Breast epithelium (tissue), 4 donors: ENCODE measurements at regions not wholly inside any gene's neighbourhood (a gene's known extent, or its start where the extent isn't known, plus 50 kb on each side); places are given as distances from the start of the nearest gene placed in this dataset.

Source experiments
- DNase-seq, 2 donors: peaks; one replicate each; pipeline ENCODE4 v3.0.0-alpha.2; 2019; ENCODE audit warnings: low spot score in 2 of 2
- H3K27ac ChIP-seq, 2 donors: fragments of 200-600 bp; sonication (generic) in 1 of 2; one replicate each; pipeline ENCODE4 v1.5.1; 2016 to 2019; ENCODE audit warnings: mild to moderate bottlenecking in 1 of 2
- H3K27me3 ChIP-seq, 2 donors: fragments of 200-600 bp; sonication (generic) in 1 of 2; one replicate each; pipeline versions ENCODE4 v1.5.1 to v1.6.0; 2017 to 2019; ENCODE audit warnings: control low read depth in 1 of 2, mild to moderate bottlenecking in 1 of 2
- H3K36me3 ChIP-seq: fragments of 200-600 bp; one replicate; pipeline ENCODE4 v1.5.1; 2019
- H3K4me1 ChIP-seq, 2 donors: fragments of 200-600 bp; sonication (generic); one replicate each; pipeline ENCODE4 v1.5.1; 2016 to 2019; ENCODE audit warnings: control low read depth in 1 of 2
- H3K4me3 ChIP-seq, 3 donors: fragments of 200-600 bp; sonication (generic); 1 replicate in 2 of 3; 2 replicates in 1 of 3; pipeline ENCODE4 v1.5.1; 2016 to 2019; ENCODE audit warnings: mild to moderate bottlenecking in 3 of 3, moderate library complexity in 2 of 3
- H3K9me3 ChIP-seq, 2 donors: fragments of 200-600 bp; sonication (generic) in 1 of 2; one replicate each; pipeline ENCODE4 v1.5.1; 2016 to 2019; ENCODE audit warnings: control low read depth in 1 of 2
- POLR2A ChIP-seq: fragments of 450-650 bp; IDR thresholded peaks from one replicate; pipeline ENCODE4 v1.6.1; 2016; ENCODE audit warnings: antibody characterized with exemption, mild to moderate bottlenecking, moderate library complexity
- POLR2AphosphoS5 ChIP-seq, 3 donors: sonication (generic); formaldehyde crosslinking; IDR thresholded peaks; one replicate each; pipeline ENCODE4 v1.6.1; 2017; ENCODE audit warnings: antibody characterized with exemption in 3 of 3
- intact Hi-C: fragments of 100-400 bp; cut with DNase I; formaldehyde crosslinking; loops from one replicate; pipeline ENCODE4 v1.15.1; 2023; ENCODE audit warnings: low total_unique reads
- TF ChIP-seq, protein P1 (sequence below), 3 donors: fragments of 450-650 bp; IDR thresholded peaks; one replicate each; pipeline ENCODE4 v1.5.1; 2016 to 2017; ENCODE audit warnings: antibody characterized with exemption in 3 of 3, mild to moderate bottlenecking in 3 of 3, moderate library complexity in 3 of 3

DNA sequence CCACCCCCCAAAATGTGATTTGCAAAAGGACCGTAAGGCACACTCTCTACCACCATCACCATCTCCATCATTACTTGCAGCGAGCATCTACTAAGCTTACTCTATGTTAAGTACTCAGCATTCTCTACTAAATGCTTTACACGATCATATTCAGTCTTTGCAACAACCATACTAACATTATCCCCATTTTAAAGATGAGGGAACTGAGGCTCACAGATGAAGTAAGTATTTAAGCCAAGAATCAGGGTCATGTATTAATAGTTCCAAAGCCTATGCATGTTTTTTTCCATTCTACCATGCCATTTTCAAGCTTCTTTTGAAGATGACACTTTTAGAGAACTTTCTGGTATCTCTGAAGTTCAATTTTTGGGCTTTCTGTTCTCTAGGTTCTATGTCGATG is 121.7 kb upstream of the ANKRD55 start:
- no peak overlapping the region for H3K27ac ChIP-seq
- peaks cover 0 to 11% of the 10 kb centered on the region in 2 donors for H3K4me1 ChIP-seq
- H3K27me3 ChIP-seq: no peaks in the 10 kb centered on the region
- TF ChIP-seq POLR2A (no peak), POLR2AphosphoS5 (IDR thresholded peaks at IDR 0.05) (no peak)
- TF ChIP-seq, protein P1, sequence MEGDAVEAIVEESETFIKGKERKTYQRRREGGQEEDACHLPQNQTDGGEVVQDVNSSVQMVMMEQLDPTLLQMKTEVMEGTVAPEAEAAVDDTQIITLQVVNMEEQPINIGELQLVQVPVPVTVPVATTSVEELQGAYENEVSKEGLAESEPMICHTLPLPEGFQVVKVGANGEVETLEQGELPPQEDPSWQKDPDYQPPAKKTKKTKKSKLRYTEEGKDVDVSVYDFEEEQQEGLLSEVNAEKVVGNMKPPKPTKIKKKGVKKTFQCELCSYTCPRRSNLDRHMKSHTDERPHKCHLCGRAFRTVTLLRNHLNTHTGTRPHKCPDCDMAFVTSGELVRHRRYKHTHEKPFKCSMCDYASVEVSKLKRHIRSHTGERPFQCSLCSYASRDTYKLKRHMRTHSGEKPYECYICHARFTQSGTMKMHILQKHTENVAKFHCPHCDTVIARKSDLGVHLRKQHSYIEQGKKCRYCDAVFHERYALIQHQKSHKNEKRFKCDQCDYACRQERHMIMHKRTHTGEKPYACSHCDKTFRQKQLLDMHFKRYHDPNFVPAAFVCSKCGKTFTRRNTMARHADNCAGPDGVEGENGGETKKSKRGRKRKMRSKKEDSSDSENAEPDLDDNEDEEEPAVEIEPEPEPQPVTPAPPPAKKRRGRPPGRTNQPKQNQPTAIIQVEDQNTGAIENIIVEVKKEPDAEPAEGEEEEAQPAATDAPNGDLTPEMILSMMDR (IDR thresholded peaks at IDR 0.05): no peak
- no peak for DNase-seq
- no peaks in the 10 kb centered on the region for H3K9me3 ChIP-seq
- no peak overlapping the region for H3K4me3 ChIP-seq
- H3K36me3 ChIP-seq: no peaks in the 10 kb centered on the region
- intact Hi-C loops: no loop called here

DNA sequence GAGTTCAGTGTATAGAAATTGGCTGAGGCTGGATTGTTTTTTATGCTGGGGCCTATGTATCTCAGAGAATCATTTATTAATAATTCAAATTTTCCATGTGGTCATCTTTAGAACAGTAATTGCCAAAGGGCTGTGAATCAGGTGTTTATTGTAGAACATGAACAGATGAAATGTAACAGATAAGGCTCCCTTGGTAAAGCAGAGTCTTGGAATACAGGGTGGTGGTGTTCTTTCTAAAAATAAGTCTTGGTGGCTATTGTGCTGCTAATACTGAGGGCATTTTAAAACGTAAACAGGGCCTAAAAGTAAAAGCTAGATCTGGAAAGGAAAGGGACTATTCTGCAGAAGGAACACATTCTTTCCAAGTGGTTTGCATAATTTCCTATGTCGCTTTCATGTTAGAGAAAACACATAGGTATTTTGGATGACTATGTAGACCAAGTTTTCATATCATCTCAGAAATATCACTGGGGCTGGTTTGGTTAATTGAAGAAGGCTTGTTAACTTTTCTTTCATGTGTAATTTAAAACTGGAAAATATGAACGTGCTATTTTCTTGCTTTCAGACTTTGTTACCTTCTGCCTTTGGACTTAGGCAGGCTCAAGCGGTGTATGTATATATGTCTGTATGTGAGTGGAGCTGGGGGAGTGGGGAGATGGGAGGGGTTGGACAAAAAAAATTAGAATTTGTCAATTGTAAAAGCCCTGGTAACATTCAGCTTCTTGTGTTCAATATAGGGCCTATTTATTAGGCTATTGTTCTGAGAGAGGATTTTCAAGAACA is 119.9 kb upstream of the ANKRD55 start:
- H3K9me3 ChIP-seq: no peaks in the 10 kb centered on the region
- peak overlapping the region; percentile 52 to 66 for H3K27ac ChIP-seq
- TF ChIP-seq, protein P1 (IDR thresholded peaks at IDR 0.05): no peak
- TF ChIP-seq POLR2AphosphoS5 (IDR thresholded peaks at IDR 0.05) (no peak), POLR2A (no peak)
- H3K27me3 ChIP-seq: no peaks in the 10 kb centered on the region
- no peak for DNase-seq
- no peaks in the 10 kb centered on the region for H3K36me3 ChIP-seq
- no peak overlapping the region for H3K4me3 ChIP-seq
- intact Hi-C loops: no loop called here
- peaks cover 0 to 11% of the 10 kb centered on the region in 2 donors for H3K4me1 ChIP-seq

DNA sequence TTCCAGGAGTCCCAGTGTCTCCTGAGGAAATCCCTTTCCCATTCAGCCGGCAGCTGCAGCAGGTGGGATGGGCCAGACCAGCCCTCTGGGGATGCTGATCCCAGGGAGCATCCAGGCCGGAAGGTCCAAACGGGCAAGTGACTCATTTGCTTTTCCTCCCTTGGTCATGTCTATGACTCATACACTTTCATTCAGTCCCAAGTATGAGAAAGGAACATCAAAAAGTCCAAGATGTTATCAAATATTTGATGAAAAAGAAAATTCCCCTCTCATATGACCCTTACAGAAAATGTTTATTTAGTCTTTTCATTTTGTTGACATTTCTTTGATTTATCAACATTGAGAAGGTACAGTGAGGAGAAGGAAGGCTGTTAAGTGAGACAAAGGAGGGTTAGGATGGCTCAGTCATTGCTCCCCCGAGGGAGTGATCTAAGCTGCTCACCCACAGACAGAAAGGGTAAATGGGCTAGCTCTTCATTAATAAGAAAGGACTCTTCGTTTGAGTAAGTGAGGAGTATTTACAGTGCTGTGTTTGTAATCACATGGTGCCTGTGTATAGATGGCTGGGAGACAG is 117.6 kb upstream of the ANKRD55 start:
- Histone ChIP-seq H3K4me3 (no peak overlapping the region), H3K27ac (peak overlapping the region; percentile 41 to 58), H3K36me3 (no peaks in the 10 kb centered on the region), H3K27me3 (no peaks in the 10 kb centered on the region), H3K4me1 (peaks cover 0 to 5% of the 10 kb centered on the region in 2 donors), H3K9me3 (no peaks in the 10 kb centered on the region)
- TF ChIP-seq POLR2AphosphoS5 (IDR thresholded peaks at IDR 0.05): peak; percentile 27 to 45 (median 42)
- no peak for TF ChIP-seq POLR2A
- TF ChIP-seq, protein P1 (IDR thresholded peaks at IDR 0.05): no peak
- intact Hi-C loops: no loop called here
- peak; percentile 57 to 70 for DNase-seq

DNA sequence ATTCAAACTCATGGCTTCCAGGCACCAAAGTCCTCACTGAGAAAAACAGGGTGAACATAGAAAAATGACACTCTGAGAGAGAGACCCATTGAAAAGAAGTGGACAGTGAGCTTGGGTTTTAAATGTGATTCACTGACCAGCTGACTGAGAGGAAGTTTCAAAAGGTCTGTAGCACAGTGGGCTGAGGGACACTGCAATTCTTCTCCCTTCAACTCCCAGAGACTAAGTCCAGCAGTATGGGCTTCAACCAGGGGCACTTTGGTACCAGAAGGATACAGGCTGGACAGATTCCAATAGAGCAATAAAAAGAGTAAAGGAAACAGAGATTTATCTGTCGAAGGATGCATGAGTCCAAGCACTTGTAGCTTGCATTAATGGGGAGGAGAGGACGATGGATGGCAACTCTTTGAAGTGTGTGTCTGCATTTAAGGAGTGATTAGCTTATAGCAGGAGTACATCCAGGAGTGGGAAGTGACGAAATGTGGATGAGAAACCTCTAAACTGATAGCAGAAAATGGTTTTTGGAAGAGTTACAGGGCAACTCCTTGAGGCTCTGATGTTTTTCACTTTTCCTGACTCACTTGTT is 117.0 kb upstream of the ANKRD55 start:
- Histone ChIP-seq H3K4me3 (no peak overlapping the region), H3K27me3 (no peaks in the 10 kb centered on the region), H3K36me3 (no peaks in the 10 kb centered on the region), H3K9me3 (no peaks in the 10 kb centered on the region), H3K4me1 (peaks cover 0 to 5% of the 10 kb centered on the region in 2 donors), H3K27ac (peak overlapping the region; percentile 41 to 58)
- intact Hi-C loops: no loop called here
- no peak for DNase-seq
- TF ChIP-seq POLR2A (no peak), POLR2AphosphoS5 (IDR thresholded peaks at IDR 0.05) (no peak)
- TF ChIP-seq, protein P1 (IDR thresholded peaks at IDR 0.05): no peak

DNA sequence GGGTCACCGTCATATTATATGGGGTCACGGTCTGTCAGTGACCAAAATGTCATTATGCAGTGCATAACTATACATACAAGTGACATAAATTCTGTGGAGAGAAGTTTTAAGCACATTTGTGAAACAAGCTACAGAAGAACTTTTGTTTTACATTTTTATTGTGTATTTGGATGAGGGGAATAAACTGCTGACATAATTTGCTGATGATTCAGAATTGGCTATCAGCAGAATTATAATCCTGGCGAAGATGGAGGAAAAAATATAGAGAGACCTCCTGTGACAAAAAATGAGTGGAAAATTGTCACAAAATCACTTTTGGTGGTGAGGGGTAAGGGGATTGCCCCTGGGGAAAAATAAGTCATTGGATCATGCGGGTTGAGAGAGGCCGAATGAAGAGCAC is 116.3 kb upstream of the ANKRD55 start:
- intact Hi-C loops: no loop called here
- TF ChIP-seq POLR2AphosphoS5 (IDR thresholded peaks at IDR 0.05) (no peak), POLR2A (no peak)
- TF ChIP-seq, protein P1 (IDR thresholded peaks at IDR 0.05): no peak
- H3K27ac ChIP-seq: peak overlapping the region; percentile 41 to 58

More for the DNA sequence above, 116.3 kb upstream of the ANKRD55 start:
- DNase-seq: no peak
- no peak overlapping the region for H3K4me3 ChIP-seq
- no peaks in the 10 kb centered on the region for H3K36me3 ChIP-seq
- no peaks in the 10 kb centered on the region for H3K27me3 ChIP-seq
- H3K9me3 ChIP-seq: no peaks in the 10 kb centered on the region
- H3K4me1 ChIP-seq: peaks cover 0 to 5% of the 10 kb centered on the region in 2 donors
